ENCODE measurements at regions not wholly inside any gene's neighbourhood (a gene's known extent, or its start where the extent isn't known, plus 50 kb on each side); places are given as distances from the start of the nearest gene placed in this dataset.

GRCh38 chr2:54382601-54383000 is 73.5 kb upstream of the SPTBN1 start:
- H3K9me3 Mint-ChIP-seq (ENCODE audit: unreplicated experiment) = no peaks in the 10 kb centered on the region
- H3K36me3 Mint-ChIP-seq (ENCODE audit: low read depth, unreplicated experiment) = no peaks in the 10 kb centered on the region
- TF ChIP-seq CTCF (IDR thresholded peaks at IDR 0.05; ENCODE audit: unreplicated experiment) = no peak
- no peak overlapping the region for H3K4me3 Mint-ChIP-seq (ENCODE audit: unreplicated experiment)
- peaks cover 16% of the 10 kb centered on the region for H3K4me1 Mint-ChIP-seq (ENCODE audit: unreplicated experiment)
- H3K27me3 Mint-ChIP-seq (ENCODE audit: unreplicated experiment) = peaks cover 4% of the 10 kb centered on the region
- no peak overlapping the region for H3K27ac Mint-ChIP-seq (ENCODE audit: unreplicated experiment)
- no peak for DNase-seq (ENCODE audit: low spot score)

- DNase-seq (ENCODE audit: low spot score) = no peak
- Mint-ChIP-seq H3K36me3 (ENCODE audit: low read depth, unreplicated experiment) (no peaks in the 10 kb centered on the region), H3K27me3 (ENCODE audit: unreplicated experiment) (peaks cover 4% of the 10 kb centered on the region), H3K4me3 (ENCODE audit: unreplicated experiment) (no peak overlapping the region), H3K4me1 (ENCODE audit: unreplicated experiment) (peaks cover 16% of the 10 kb centered on the region), H3K27ac (ENCODE audit: unreplicated experiment) (no peak overlapping the region), H3K9me3 (ENCODE audit: unreplicated experiment) (no peaks in the 10 kb centered on the region)
- TF ChIP-seq CTCF (IDR thresholded peaks at IDR 0.05; ENCODE audit: unreplicated experiment) = no peak
Observed at GRCh38 chr2:54384301-54385203, 71.6 kb upstream of the SPTBN1 start.

- no peak overlapping the region for H3K4me3 Mint-ChIP-seq (ENCODE audit: unreplicated experiment)
- H3K4me1 Mint-ChIP-seq (ENCODE audit: unreplicated experiment) = peaks cover 16% of the 10 kb centered on the region
- H3K9me3 Mint-ChIP-seq (ENCODE audit: unreplicated experiment) = no peaks in the 10 kb centered on the region
- H3K27me3 Mint-ChIP-seq (ENCODE audit: unreplicated experiment) = peaks cover 4% of the 10 kb centered on the region
- H3K36me3 Mint-ChIP-seq (ENCODE audit: low read depth, unreplicated experiment) = no peaks in the 10 kb centered on the region
- no peak for DNase-seq (ENCODE audit: low spot score)
- no peak overlapping the region for H3K27ac Mint-ChIP-seq (ENCODE audit: unreplicated experiment)
- TF ChIP-seq CTCF (IDR thresholded peaks at IDR 0.05; ENCODE audit: unreplicated experiment) = no peak
Observed at GRCh38 chr2:54385271-54385670, 70.9 kb upstream of the SPTBN1 start.

DNA sequence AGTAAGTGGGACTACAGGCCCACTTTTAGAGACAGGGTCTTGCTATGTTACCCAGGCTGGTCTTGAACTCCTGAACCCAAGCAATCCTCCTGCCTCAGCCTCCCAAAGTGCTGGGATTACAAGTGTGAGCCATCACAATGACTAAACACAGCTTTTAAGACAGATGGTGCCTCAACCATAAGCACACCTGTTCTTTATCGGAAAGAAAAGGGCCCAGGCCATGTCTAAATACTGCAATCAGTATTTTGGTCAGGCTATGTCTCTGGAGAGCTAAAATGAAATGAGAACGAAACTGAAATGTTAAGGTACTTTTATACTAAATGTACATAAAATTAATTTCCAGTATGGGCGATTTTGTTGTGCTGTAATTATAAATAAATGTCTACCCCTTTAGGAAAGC is 69.5 kb upstream of the SPTBN1 start:
- Mint-ChIP-seq H3K27ac (ENCODE audit: unreplicated experiment) (no peak overlapping the region), H3K9me3 (ENCODE audit: unreplicated experiment) (no peaks in the 10 kb centered on the region), H3K4me1 (ENCODE audit: unreplicated experiment) (peaks cover 7% of the 10 kb centered on the region), H3K27me3 (ENCODE audit: unreplicated experiment) (peaks cover 2% of the 10 kb centered on the region), H3K4me3 (ENCODE audit: unreplicated experiment) (no peak overlapping the region), H3K36me3 (ENCODE audit: low read depth, unreplicated experiment) (no peaks in the 10 kb centered on the region)
- DNase-seq (ENCODE audit: low spot score) = no peak
- no peak for TF ChIP-seq CTCF (IDR thresholded peaks at IDR 0.05; ENCODE audit: unreplicated experiment)

Data from endothelial cell (in vitro differentiated cells).